ENCODE measurements at regions not wholly inside any gene's neighbourhood (a gene's known extent, or its start where the extent isn't known, plus 50 kb on each side); places are given as distances from the start of the nearest gene placed in this dataset.

DNA sequence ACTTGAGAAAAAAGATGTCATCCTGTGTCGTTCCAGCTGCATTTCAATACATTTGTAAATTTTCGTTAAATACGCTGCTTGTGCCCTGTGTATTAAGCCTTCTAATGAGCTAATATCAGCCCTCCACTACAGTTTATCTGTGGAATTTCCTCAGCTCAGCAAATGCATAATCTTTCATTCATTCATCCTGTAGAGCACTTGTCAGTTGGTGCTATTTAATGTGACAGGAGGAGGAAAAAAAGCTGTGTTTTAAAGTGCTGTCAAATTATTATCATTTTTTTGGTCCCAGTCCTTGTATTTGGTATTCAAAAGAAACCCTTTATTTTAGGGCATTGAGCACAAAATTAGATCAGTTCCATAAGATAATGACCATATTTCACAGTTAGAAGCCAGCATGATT, 184.7 kb downstream of the FAT3 start:
- H3K27me3 ChIP-seq: no peaks in the 10 kb centered on the region
- no peaks in the 10 kb centered on the region for H3K36me3 ChIP-seq
- TF ChIP-seq, protein P1, sequence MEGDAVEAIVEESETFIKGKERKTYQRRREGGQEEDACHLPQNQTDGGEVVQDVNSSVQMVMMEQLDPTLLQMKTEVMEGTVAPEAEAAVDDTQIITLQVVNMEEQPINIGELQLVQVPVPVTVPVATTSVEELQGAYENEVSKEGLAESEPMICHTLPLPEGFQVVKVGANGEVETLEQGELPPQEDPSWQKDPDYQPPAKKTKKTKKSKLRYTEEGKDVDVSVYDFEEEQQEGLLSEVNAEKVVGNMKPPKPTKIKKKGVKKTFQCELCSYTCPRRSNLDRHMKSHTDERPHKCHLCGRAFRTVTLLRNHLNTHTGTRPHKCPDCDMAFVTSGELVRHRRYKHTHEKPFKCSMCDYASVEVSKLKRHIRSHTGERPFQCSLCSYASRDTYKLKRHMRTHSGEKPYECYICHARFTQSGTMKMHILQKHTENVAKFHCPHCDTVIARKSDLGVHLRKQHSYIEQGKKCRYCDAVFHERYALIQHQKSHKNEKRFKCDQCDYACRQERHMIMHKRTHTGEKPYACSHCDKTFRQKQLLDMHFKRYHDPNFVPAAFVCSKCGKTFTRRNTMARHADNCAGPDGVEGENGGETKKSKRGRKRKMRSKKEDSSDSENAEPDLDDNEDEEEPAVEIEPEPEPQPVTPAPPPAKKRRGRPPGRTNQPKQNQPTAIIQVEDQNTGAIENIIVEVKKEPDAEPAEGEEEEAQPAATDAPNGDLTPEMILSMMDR (IDR thresholded peaks at IDR 0.05): no peak
- TF ChIP-seq POLR2A (IDR thresholded peaks at IDR 0.05): no peak
- TF ChIP-seq POLR2AphosphoS5 (IDR thresholded peaks at IDR 0.05): no peak
- TF ChIP-seq EP300 (IDR thresholded peaks at IDR 0.05; ENCODE audit: low read depth): no peak
- in situ Hi-C loops (cut with MboI; ENCODE audit: low pct_ligation_motif_present in 1 of 4, low pct_unique_long_range_greater_than_20kb in 1 of 4, low sequenced_read_pairs in 3 of 4) (no loop called here), intact Hi-C loops (cut with DNase I; ENCODE audit: low total_unique reads) (no loop called here)
- H3K4me1 ChIP-seq: no peaks in the 10 kb centered on the region
- H3K4me3 ChIP-seq: no peak overlapping the region
- DNase-seq: no peak
- H3K9me3 ChIP-seq: no peaks in the 10 kb centered on the region
- 63 to 76% methylated on average over 3 of the region's 3 CpGs for WGBS, 2 donors (ENCODE audit: low coverage in 1 of 2)
- no peak overlapping the region for H3K27ac ChIP-seq

DNA sequence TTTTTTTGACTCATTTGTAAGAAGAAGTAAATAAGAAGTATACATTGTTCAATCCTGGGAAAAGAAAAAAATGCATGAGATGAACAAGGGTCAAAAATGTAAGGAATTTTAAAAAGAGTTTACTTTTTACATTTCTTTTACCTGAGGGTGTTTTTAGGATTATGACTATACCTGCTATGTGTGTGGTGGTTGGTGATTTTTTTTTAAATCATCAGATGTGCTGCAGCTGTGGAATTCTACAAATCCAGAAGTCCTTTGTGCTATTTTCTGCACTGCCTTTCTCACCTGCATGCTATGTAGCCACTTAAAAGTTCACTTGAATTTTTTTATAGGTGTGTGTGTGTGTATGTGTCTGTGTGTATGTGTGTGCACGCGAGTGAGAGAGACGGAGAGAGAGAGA, 185.3 kb downstream of the FAT3 start:
- intact Hi-C loops (cut with DNase I; ENCODE audit: low total_unique reads): no loop called here
- Histone ChIP-seq H3K27ac (no peak overlapping the region), H3K4me1 (no peaks in the 10 kb centered on the region), H3K4me3 (no peak overlapping the region), H3K27me3 (no peaks in the 10 kb centered on the region), H3K36me3 (no peaks in the 10 kb centered on the region), H3K9me3 (no peaks in the 10 kb centered on the region)
- WGBS, 2 donors (ENCODE audit: low coverage in 1 of 2): 53 to 62% methylated on average over 3 of the region's 3 CpGs
- TF ChIP-seq, protein P1 (IDR thresholded peaks at IDR 0.05): no peak
- TF ChIP-seq POLR2AphosphoS5 (IDR thresholded peaks at IDR 0.05): no peak
- no peak for TF ChIP-seq EP300 (IDR thresholded peaks at IDR 0.05; ENCODE audit: low read depth)
- TF ChIP-seq POLR2A (IDR thresholded peaks at IDR 0.05): no peak
- in situ Hi-C loops (cut with MboI; ENCODE audit: low pct_ligation_motif_present in 1 of 4, low pct_unique_long_range_greater_than_20kb in 1 of 4, low sequenced_read_pairs in 3 of 4): no loop called here
- DNase-seq: no peak

DNA sequence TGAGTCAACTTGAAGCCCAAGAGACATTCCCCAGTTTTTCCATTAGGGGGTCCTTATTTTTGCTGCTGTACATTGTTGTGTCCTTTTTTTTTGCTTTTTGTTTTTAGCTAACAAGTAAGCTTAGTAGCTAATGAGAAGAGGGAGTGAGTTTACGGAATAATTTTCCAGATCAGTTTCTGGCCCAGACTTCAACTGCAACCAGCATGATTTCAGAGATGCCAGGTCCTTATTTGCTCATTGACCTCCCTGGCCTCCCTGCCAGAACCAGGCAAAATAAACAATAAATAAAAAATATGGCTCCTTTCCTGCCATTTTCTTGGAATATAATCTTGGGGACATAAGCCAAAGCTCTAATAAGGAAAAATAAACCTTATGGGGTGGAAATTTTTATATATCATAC, 185.9 kb downstream of the FAT3 start:
- intact Hi-C loops (cut with DNase I; ENCODE audit: low total_unique reads): no loop called here
- in situ Hi-C loops (cut with MboI; ENCODE audit: low pct_ligation_motif_present in 1 of 4, low pct_unique_long_range_greater_than_20kb in 1 of 4, low sequenced_read_pairs in 3 of 4): no loop called here
- Histone ChIP-seq H3K4me1 (no peaks in the 10 kb centered on the region), H3K27ac (no peak overlapping the region), H3K4me3 (no peak overlapping the region), H3K36me3 (no peaks in the 10 kb centered on the region), H3K9me3 (no peaks in the 10 kb centered on the region), H3K27me3 (no peaks in the 10 kb centered on the region)
- TF ChIP-seq POLR2AphosphoS5 (IDR thresholded peaks at IDR 0.05) (no peak), EP300 (IDR thresholded peaks at IDR 0.05; ENCODE audit: low read depth) (no peak), POLR2A (IDR thresholded peaks at IDR 0.05) (no peak)
- TF ChIP-seq, protein P1 (IDR thresholded peaks at IDR 0.05): no peak
- DNase-seq: no peak
- WGBS, 2 donors (ENCODE audit: low coverage in 1 of 2): 85 to 94% methylated on average over 1 of the region's 1 CpG

DNA sequence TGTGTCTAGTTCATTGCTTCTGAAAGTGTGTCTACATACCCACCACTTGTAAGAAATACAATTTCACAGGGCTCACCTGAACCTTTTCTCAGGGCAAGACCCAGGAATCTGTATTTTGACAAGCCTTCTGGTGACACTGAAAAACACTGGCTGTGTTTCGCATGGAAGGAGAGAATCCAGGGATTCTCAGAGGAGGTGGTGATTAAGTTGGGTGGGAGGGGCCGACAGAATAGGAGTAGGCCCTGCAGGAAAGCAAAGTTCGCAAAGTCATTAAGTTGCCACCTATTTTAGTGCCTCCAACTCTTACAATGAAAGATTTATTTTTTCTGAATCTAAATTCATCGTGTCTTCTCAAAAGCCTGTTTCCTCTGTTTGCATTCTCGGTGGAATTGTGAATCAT, 186.8 kb downstream of the FAT3 start:
- no peaks in the 10 kb centered on the region for H3K27me3 ChIP-seq
- no peaks in the 10 kb centered on the region for H3K4me1 ChIP-seq
- intact Hi-C loops (cut with DNase I; ENCODE audit: low total_unique reads): no loop called here
- no peaks in the 10 kb centered on the region for H3K36me3 ChIP-seq
- in situ Hi-C loops (cut with MboI; ENCODE audit: low pct_ligation_motif_present in 1 of 4, low pct_unique_long_range_greater_than_20kb in 1 of 4, low sequenced_read_pairs in 3 of 4): no loop called here
- no peaks in the 10 kb centered on the region for H3K9me3 ChIP-seq
- no peak overlapping the region for H3K27ac ChIP-seq
- DNase-seq: no peak
- H3K4me3 ChIP-seq: no peak overlapping the region
- WGBS, 2 donors (ENCODE audit: low coverage in 1 of 2): 63 to 66% methylated on average over 4 to 5 of the region's 5 CpGs
- no peak for TF ChIP-seq POLR2A (IDR thresholded peaks at IDR 0.05)
- TF ChIP-seq, protein P1 (IDR thresholded peaks at IDR 0.05): no peak
- no peak for TF ChIP-seq EP300 (IDR thresholded peaks at IDR 0.05; ENCODE audit: low read depth)
- no peak for TF ChIP-seq POLR2AphosphoS5 (IDR thresholded peaks at IDR 0.05)

Data from transverse colon (tissue), 4 donors.